SHP77 (cell line): ENCODE measurements at regions not wholly inside any gene's neighbourhood (a gene's known extent, or its start where the extent isn't known, plus 50 kb on each side); places are given as distances from the start of the nearest gene placed in this dataset.

Source experiments
- DNase-seq, 2 experiments: peaks; one replicate each; lab custom pipeline; 2025; lab: John Stamatoyannopoulos, UW

- no peak for DNase-seq
Observed at GRCh38 chr12:28824193-28824846, 324.8 kb upstream of the FAR2 start.

DNA sequence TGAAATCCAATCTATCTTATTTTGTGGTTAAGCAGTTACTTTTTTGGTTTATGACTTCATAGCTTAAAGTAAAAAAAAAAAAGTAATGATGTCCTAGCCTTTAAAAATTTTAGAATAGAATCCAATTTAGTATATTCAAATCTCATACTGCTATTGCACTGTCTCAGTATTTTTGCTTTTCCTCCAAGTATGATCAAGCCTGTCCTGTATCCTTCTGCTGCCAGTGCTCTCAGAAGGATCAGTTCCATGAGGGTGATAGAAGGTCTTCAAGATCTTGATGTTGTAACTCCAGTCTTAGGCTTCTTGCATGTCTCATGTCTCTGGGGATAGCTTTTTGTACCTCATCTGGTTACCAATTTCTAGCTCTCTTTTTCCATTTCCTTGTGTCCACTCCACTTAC, 324.2 kb upstream of the FAR2 start:
- DNase-seq, result no peak

- DNase-seq, result no peak
Observed at GRCh38 chr12:28826766-28827165, 322.3 kb upstream of the FAR2 start.

DNA sequence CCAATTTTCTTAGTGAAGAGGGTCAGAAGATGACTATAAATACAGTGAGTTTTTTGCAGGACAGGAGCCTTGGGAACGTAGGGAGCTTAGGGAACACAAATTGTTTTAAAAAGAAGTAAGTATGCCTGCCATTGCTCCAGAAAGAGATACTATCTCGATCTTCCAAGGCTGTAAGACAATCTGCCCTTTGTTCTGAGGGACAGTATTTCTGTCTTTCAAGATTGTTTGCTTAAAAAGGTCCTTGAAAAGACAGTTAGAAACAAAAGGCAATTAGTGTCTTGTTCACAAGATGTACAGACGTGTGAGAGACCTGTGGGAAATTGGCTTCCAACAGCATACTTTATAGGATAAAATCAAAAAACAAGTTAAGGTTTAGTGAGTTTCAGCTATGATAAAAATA, 321.2 kb upstream of the FAR2 start:
- DNase-seq, result no peak

GRCh38 chr12:28828318-28828717, 320.8 kb upstream of the FAR2 start:
- no peak for DNase-seq

- DNase-seq, result no peak
Observed at GRCh38 chr12:28830491-28830890, 318.6 kb upstream of the FAR2 start.

DNA sequence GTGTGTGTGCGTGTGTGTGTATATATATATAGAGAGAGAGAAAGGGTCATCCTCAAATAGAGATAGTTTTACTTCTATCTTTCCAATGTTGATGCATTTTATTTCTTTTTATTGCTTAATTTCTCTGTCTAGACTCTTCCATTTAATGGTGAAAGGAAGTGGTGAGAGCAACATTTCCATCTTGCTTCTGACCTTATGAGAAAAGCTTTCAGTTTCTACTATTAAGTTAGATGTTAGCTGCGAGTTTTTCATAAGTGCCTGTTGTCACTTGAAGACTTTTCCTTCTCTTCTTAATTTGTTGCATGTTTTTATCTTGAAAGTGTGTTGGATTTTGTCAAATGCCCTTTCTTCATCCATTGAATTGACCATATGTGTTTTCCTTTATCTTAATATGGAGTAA, 304.4 kb upstream of the FAR2 start:
- no peak for DNase-seq

DNA sequence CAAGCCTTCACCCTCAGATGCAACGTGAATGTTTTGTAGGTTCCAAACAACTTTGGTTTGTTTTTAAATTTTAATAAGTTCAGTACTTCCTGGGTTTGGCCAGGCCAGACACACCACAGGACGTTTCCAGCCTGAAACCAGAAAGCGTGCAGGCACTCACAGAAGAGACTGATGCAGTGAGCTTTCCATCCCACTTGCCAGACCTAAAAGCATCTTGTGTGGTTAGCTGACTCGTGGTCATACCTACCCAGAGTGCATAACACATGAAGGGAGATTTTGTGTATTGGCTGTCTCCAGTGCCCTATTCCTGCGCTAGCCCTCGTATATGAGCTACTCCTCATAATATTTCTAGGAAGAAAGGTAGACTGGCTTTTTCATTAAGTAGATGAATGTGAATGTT, 297.3 kb upstream of the FAR2 start:
- DNase-seq, result no peak

DNA sequence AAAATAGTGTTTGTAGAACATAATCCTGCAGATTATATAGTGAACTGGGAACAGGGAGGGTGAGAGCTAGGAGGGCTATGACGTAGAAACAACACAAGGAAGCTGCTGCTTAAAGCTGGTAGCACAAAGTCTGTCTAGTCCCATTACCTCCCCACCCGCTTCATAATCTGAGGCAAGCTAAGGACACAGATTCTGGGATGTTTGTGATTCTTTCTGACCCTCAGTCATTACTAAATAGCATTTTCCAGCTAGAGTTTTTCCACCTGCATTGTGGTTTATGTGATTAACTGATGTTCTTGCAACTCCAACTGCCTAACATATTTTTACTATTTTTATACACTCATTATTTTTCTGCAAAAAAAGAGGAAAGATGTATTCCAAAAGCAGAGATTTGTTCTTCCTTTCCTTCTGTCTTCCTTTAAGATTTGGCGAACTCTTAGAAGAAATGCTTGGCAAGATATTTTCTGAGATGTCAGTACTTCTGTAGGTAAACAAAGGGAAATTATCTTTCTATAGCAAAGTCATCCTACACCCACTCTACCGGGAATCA, 293.2 kb upstream of the FAR2 start:
- no peak for DNase-seq

DNA sequence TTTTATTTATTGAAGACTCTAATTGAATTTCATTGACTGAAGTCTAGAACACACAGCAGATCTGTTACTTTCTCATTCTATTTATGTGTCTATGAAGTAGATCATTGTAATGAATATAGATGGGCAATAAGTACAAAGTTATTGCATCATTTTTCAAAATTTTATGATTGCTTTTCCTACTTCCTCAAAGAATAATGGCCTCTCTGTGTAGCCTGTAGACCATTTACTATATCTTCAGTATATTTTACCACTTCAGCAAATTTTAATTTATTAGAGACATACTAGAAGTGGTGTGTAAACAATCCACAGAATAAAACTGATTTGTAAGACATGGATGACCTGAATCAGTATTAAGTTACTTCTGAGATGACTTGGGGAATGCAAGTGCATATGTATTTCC, 291.7 kb upstream of the FAR2 start:
- no peak for DNase-seq

GRCh38 chr12:28859551-28859950, 289.5 kb upstream of the FAR2 start:
- DNase-seq, result no peak

- no peak for DNase-seq
Observed at GRCh38 chr12:28865776-28866175, 283.3 kb upstream of the FAR2 start.

DNA sequence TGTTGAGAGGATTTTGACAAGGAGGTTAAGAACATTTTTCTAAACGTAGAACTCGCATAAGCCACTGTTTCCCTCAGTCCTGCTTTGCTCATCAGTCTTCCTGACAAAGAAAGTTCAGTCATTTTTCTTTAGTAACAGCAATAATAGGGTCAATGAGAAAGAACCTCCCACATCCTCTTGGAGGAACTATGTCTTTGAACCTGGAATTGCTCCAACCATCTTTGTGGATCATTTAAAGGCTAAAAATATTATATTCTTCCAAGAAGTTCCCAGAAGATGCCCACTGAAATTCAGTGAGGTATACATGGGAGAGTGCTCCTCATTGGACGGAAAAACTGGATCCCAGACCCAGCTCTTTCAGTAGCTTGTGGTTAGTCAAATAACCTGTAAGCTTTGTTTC, 282.8 kb upstream of the FAR2 start:
- no peak for DNase-seq

DNA sequence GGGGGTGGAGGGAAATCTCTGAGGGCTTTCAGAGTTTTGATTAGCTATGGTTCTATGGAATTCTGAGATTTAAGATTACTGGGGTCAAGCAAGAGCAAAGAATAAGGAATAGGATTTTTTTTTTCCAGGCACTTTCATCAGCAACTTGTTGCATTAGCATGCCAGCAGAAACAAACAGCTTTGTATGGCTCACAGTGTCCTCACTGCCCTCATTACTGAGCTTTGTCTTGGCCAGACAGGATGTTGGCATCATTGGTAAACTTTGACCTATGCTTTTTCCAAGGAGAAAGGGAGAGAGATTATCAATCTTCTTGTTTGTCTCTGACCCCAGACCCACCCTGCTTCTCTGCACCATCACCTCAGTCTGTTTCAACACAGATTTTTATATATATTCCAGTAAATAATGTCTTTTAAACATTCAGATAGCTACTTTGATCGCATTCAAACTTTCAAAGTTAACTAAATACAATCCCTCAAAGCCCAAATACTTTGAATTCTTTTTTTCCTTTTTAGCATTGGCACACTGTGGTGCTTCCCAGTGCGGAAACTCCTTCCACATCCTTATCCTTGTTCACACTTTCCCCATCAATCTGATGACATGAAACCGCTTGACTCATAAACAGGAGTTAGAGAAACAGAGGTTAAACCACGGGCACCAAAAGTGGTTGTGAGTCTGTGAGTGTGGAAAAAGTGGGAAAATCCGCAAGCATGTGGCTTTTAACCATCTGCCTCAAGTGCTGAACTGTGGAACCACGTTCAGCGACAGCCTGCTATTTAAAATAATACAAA, 282.2 kb upstream of the FAR2 start:
- no peak for DNase-seq

DNA sequence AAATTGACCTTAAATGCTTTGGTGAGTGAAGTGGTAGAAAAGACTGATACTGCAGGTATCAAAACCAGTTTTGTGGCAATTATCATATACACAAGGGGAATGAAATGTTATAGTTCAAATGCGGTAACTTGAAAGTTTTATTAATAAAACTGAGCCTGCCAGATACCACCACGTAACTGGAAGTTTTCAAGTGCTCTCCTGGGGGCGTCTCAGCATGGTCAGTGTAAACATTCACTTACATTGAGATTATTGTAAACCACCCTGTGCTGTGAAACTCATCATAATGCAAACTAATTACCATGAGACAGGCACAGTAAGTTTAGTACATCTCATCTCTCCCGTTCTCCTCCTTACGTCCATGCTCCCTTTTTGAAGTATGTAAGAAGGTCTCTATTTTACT, 280.7 kb upstream of the FAR2 start:
- DNase-seq, result no peak

DNA sequence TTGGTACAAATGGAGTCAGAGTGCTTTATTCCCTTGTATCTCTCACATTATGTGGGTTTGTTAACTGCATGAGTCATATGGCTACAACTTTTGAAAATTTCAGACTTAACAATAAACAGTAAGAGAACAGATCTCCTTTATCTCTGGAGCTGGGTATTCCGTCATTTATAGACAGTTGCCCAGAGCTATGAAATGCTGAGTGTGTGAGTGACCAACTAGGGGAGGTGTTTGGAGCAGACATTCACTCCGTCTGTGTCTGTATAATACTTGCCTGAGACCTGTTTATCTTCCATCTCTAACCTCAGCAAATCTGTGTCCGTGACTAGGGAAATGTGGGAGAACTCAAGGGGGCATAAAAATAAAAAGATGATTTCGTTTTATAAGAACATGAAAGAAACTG, 279.9 kb upstream of the FAR2 start:
- no peak for DNase-seq

DNA sequence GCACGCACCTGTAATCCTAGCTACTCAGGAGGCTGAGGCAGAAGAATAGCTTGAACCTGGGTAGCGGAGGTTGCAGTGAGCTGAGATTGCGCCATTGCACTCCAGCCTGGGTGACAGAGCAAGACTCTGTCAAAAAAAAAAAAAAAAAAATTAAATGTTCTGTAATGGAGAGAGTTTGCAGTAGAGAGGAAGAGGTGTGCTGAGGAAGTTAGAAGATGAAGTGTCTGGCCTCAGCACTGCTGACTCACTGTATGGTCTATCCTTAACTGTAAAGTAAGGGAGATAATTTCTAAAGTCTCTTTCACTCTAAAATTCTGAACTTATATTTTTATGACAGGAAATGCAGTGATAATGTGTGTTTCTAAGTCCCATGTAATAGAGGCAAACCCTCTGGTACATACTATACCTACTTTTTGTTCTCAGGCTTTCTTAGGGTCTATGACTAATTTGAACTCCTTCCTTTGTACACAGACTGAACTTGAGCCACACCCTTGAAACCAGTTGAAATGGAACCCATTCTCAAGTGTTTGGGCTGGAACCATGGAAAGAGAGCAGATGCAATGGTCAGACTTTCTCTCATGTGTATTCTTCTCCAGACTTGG, 278.1 kb upstream of the FAR2 start:
- no peak for DNase-seq

DNA sequence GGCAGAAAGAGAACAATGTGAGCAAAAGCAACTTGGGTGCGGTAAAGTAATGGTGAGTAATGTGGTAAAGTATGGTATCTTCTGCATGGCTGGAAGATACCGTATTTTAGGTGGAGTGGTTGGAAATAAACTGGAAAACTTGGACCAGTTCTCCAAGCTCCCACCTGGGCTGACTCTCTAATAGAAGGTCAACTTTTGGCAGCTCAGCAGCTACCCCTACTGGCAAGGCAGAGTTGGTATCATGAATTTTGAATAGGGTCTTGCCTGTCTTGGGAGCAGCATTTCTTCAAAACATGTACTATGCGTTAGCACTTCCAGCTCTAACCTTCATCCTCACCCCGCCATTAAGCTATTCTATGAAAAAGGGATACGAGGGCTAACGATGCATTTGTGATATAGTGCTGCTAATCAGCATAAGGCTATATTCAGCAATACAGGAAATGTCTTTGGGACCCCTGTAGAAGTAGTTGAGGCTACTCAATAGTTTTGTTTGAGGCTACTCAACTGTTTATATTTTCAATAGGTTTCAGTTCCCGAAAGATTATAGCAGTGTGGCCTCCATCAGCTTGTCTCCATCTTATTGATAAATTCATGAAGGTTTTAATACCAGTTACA, 276.3 kb upstream of the FAR2 start:
- peak; percentile 37 to 55 for DNase-seq

GRCh38 chr12:28874758-28875157, 274.3 kb upstream of the FAR2 start:
- DNase-seq, result no peak

- DNase-seq, result no peak
Observed at GRCh38 chr12:28876196-28876798, 272.8 kb upstream of the FAR2 start.

- DNase-seq, result no peak
Observed at GRCh38 chr12:28877854-28878253, 271.2 kb upstream of the FAR2 start.

- no peak for DNase-seq
Observed at GRCh38 chr12:28878629-28879028, 270.4 kb upstream of the FAR2 start.
